Stimulated activated CD8-positive, alpha-beta memory T cell treated with anti-CD3 and anti-CD28 coated beads, Interleukin-7, amount 100 ng/mL, for 4 hours (primary cell): ENCODE measurements at regions not wholly inside any gene's neighbourhood (a gene's known extent, or its start where the extent isn't known, plus 50 kb on each side); places are given as distances from the start of the nearest gene placed in this dataset.

ENCODE experiments used
- DNase-seq, 2 donors: peaks; one replicate each; pipeline ENCODE4 v3.0.0-alpha.2; 2020; ENCODE audit warnings: low read depth in 2 of 2

DNA sequence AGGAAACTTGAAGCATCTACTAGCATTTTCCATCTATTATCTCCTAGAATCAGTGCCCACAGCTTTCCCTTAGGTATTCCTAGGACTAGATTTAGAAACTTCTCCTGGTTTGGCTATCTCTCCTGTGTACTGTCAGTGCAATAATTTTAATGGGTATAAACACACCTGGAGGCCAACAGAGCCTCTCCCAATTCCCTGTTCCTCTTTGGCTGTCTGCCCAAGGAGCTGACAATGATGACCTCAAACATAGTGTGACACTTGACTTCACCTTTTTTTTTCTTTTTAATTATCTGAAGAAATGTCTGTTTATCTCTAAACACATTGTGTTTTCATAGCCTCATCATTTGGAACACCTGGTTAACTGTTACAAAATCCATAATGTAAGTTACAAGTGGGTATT lies 754.5 kb upstream of the ALCAM start:
- DNase-seq = no peak

DNA sequence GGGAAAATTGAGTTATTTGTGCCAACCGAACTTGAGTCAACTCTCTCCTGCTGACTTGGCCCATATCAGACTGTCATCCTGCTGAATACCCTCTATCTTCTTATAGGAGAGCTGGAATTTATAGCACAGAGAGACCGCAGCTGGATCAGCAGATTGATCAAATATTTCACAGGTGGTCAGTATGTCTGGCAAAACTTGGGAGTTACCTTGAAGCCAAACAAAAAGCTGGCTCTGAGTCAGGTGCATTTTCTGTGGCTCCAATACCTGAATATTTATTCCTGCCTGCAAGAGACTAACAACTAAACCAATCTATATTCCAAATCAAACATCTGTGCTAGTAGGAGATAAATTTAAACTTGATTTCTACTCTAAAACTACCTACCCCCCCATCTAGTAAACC lies 752.1 kb upstream of the ALCAM start:
- no peak for DNase-seq

- DNase-seq = no peak
Observed at GRCh38 chr3:104628185-104628789, 738.4 kb upstream of the ALCAM start.

GRCh38 chr3:104629038-104629437 lies 737.7 kb upstream of the ALCAM start:
- no peak for DNase-seq

GRCh38 chr3:104631254-104631653 lies 735.5 kb upstream of the ALCAM start:
- no peak for DNase-seq

DNA sequence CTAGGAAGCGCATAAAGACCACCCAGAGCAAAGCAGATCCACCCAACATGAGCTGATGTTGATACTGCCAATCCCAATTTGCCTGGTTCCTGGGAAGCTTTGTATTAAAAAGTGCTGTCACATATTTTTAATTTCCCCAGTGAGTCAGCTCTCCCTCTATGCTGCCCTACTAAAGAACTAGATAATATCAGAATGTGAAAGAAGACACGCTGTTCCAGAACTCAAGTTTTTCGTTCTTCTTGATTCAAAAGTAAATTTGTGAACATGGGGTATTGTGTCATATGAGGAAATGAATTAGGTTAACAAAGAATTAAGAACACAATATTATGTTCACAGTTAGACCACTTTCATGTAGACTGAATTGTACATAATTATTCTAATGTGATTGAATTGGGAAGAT lies 734.2 kb upstream of the ALCAM start:
- no peak for DNase-seq

GRCh38 chr3:104632947-104633346 lies 733.8 kb upstream of the ALCAM start:
- DNase-seq = no peak

DNA sequence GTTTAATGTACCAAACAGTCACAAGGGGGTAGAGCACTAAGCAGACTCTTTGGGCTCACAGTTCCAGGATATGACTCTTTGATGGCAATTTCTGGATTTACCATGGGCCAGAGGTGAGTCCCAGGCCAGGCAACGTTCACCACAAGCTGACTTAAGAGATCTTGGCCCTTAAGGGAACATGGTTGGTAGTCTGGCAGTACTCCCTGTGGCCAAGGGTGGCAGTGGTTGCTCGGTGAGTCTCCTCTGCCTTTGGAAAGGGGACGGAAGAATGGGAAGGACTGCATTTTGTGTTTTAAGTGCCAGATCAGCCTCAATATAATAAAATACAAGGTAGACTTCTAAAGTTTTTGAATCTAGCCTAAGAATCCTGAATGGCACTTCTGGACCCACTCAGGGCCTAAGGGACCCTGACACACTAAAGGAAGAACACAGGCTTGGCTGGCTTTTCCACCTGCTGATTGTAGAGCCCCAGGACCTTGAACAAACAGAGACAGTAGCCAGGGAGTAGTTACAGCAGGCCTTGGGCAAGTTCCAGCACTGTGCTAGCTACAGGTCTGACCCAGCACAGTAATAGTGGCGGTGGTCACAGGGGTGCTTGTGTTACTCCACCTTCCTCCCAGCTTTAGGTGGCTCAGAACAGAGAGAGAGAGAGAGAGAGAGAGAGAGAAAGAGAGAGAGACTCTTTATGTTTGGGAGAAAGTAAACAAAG lies 730.7 kb upstream of the ALCAM start:
- no peak for DNase-seq

- no peak for DNase-seq
Observed at GRCh38 chr3:104642827-104643226, 723.9 kb upstream of the ALCAM start.

DNA sequence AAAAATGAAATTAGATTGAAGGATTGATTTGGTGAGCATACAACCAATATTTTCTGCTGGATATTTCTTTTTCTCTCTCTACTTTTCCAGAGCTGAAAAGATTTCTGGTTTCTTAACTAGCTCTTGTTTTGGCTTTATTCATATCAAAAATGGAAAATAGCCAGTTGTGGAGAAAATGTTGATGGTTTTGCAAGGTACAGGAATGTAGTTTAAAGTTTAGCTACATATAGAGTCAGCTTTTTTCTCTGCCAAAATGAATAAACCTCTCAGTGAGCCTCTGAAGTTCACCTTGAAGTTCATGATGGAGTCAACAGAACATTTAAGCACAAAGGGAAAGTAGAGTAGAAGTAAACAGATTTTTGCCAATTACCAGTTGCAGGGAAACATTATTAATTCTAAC lies 720.5 kb upstream of the ALCAM start:
- DNase-seq = no peak

- no peak for DNase-seq
Observed at GRCh38 chr3:104648823-104649222, 717.9 kb upstream of the ALCAM start.

GRCh38 chr3:104669083-104669482 lies 697.6 kb upstream of the ALCAM start:
- DNase-seq = no peak

- DNase-seq = no peak
Observed at GRCh38 chr3:104672331-104672730, 694.4 kb upstream of the ALCAM start.

DNA sequence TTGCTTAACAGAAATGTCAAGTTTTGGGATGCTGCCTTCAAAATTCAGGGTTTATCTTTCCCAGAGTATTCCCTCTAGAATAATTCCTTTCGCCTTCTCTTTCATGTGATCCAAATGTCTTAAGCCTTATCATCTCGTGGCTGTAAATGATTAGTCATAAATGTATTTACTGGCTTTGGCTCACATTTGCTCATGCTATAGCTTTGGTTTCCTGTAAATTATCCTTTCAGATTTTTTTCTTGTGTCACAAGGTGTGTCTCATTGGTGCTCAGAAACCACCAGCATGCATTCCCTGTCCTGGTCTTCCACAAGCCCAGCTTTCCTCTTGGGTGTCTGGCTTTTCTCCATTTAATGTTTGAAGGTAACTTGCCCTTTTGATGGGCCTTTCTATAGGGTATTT lies 692.7 kb upstream of the ALCAM start:
- no peak for DNase-seq

DNA sequence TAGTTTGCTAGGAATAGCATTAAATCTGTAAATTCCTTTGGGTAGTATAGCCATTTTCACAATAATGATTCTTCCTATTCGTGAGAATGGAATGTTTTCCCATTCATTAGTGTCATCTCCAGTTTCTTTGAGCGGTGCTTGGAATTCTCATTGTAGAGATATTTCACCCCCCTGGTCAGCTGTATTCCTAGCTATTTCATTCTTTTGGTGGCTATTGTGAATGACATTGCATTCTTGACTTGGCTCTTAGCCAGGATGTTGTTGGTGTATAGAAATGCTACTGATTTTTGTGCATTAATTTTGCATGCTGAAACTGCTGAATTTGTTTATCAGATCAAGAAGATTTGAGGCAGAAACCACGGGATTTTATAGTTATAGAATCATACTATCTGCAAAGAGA lies 690.5 kb upstream of the ALCAM start:
- no peak for DNase-seq

GRCh38 chr3:104677932-104678331 lies 688.8 kb upstream of the ALCAM start:
- DNase-seq = no peak

DNA sequence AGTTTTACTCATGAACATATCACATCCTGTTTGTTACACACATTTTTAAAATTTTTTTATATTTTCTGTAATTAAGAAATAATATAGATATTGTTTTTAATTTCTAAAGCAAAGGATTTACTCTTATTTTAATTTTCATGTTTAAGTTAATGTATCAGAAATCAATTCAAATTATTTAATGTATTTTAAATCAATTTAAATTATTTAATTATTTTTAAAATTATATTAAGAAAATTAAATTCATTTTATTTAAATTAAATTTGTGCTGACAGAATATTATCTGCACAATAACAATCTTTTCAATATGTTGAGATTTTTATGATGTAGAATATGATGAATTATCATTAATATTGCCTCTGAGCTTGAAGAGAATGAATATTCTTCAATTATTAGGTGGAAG lies 681.2 kb upstream of the ALCAM start:
- DNase-seq = no peak

- DNase-seq = no peak
Observed at GRCh38 chr3:104687362-104687761, 679.3 kb upstream of the ALCAM start.

GRCh38 chr3:104696470-104696869 lies 670.2 kb upstream of the ALCAM start:
- no peak for DNase-seq

- no peak for DNase-seq
Observed at GRCh38 chr3:104711406-104711805, 655.3 kb upstream of the ALCAM start.

- DNase-seq = no peak
Observed at GRCh38 chr3:104715972-104716371, 650.7 kb upstream of the ALCAM start.

- no peak for DNase-seq
Observed at GRCh38 chr3:104717828-104718196, 648.9 kb upstream of the ALCAM start.

DNA sequence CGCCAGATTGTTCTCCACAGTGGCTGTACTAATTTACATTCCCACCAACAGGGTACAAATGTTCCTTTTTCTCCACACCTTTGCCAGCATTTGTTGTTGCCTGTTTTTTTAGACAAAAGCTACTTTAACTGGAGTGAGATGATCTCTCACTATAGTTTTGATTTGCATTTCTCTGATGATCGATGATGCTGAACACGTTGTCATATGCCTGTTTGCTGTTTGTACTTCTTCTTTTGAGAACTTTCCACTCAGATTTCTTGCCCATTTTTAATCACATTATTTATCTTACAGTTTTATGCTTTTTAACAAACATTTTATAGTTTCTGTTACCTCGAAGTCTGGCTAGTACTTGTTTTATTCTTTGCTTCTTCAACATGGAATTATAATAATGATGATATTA lies 643.7 kb upstream of the ALCAM start:
- DNase-seq = no peak

DNA sequence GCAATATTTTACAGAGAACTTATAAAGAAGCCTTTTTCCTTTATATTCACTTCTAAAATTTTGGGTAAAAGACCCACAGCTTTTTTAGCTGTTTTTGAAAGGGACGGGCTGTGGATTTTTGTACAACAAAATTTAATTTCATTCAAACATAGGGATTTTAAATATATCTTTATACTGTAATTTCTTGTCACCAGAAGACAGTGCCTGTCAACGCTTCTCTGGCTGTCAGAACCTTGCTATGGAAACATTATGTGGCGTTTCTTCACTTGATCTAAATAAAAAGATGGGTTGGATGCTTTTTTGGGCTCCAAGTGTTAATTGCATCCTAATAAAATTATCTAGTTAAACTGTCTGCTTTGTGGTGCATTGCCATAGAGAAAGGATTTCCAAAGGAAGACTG lies 635.6 kb upstream of the ALCAM start:
- no peak for DNase-seq
